GM19452 (cell line): ENCODE measurements at regions not wholly inside any gene's neighbourhood (a gene's known extent, or its start where the extent isn't known, plus 50 kb on each side); places are given as distances from the start of the nearest gene placed in this dataset.
"Not testable (repeated sequence)": the region's sequence is repeated elsewhere in the genome, so short reads cannot be mapped to it uniquely, and the experiment has no call there.

Experiments
- ATAC-seq: cut with Tn5 transposase; IDR thresholded peaks from one replicate; pipeline ENCODE4 v1.9.1; 2021; ENCODE audit not compliant: unreplicated experiment

- ATAC-seq: no peak
Measured at GRCh38 chr10:52477305-52477704, 163.2 kb downstream of the DKK1 start.

- ATAC-seq: no peak
Measured at GRCh38 chr10:52479567-52479966, 165.5 kb downstream of the DKK1 start.

- no peak for ATAC-seq
Measured at GRCh38 chr10:52481986-52482555, 168.0 kb downstream of the DKK1 start.

GRCh38 chr10:52483587-52483986, 169.5 kb downstream of the DKK1 start:
- peak; percentile 72 for ATAC-seq

GRCh38 chr10:52484206-52485065, 170.4 kb downstream of the DKK1 start:
- ATAC-seq: no peak

- no peak for ATAC-seq
Measured at GRCh38 chr10:52485462-52485861, 171.4 kb downstream of the DKK1 start.

- no peak for ATAC-seq
Measured at GRCh38 chr10:52486840-52487611, 172.9 kb downstream of the DKK1 start.

GRCh38 chr10:52488606-52489485, 174.8 kb downstream of the DKK1 start:
- ATAC-seq: no peak

GRCh38 chr10:52491246-52491995, 177.3 kb downstream of the DKK1 start:
- ATAC-seq: no peak

GRCh38 chr10:52499281-52499680, 185.2 kb downstream of the DKK1 start:
- no peak for ATAC-seq

GRCh38 chr10:52500476-52500875, 186.4 kb downstream of the DKK1 start:
- no peak for ATAC-seq

GRCh38 chr10:52502237-52502636, 188.2 kb downstream of the DKK1 start:
- no peak for ATAC-seq

GRCh38 chr10:52505341-52505740, 191.3 kb downstream of the DKK1 start:
- ATAC-seq: not testable (repeated sequence)

- ATAC-seq: no peak
Measured at GRCh38 chr10:52514481-52514880, 200.4 kb downstream of the DKK1 start.

- no peak for ATAC-seq
Measured at GRCh38 chr10:52517012-52517411, 202.9 kb downstream of the DKK1 start.

GRCh38 chr10:52523696-52524095, 209.6 kb downstream of the DKK1 start:
- ATAC-seq: no peak

GRCh38 chr10:52525761-52526160, 211.7 kb downstream of the DKK1 start:
- no peak for ATAC-seq

- ATAC-seq: no peak
Measured at GRCh38 chr10:52526251-52526823, 212.3 kb downstream of the DKK1 start.

GRCh38 chr10:52532650-52533290, 218.7 kb downstream of the DKK1 start:
- ATAC-seq: no peak
